ENCODE measurements at regions not wholly inside any gene's neighbourhood (a gene's known extent, or its start where the extent isn't known, plus 50 kb on each side); places are given as distances from the start of the nearest gene placed in this dataset.

GRCh38 chr4:14790494-14790893 is 211.8 kb upstream of the CPEB2 start:
- no peak overlapping the region for H3K4me3 ChIP-seq (ENCODE audit: low read depth in 1 of 3, low read length in 3 of 3)
- H3K9me3 ChIP-seq (ENCODE audit: control insufficient read depth in 4 of 4, low read length in 3 of 4) = peaks cover 0 to 4% (median 0%) of the 10 kb centered on the region in 4 donors
- no peaks in the 10 kb centered on the region for H3K36me3 ChIP-seq (ENCODE audit: control insufficient read depth in 4 of 4, insufficient read depth in 3 of 4, low read depth in 1 of 4, low read length in 3 of 4)
- H3K9ac ChIP-seq (ENCODE audit: low read depth in 1 of 2, low read length in 2 of 2) = no peak overlapping the region
- H3K4me1 ChIP-seq (ENCODE audit: control insufficient read depth in 4 of 4, insufficient read depth in 4 of 4, low read length in 3 of 4) = no peaks in the 10 kb centered on the region
- H3K27ac ChIP-seq (ENCODE audit: low read depth in 1 of 2, low read length in 2 of 2) = no peak overlapping the region
- no peak for TF ChIP-seq EGR1 (IDR thresholded peaks at IDR 0.05; ENCODE audit: low read depth in 2 of 2)
- no peak for TF ChIP-seq TAF1 (conservative IDR thresholded peaks at IDR 0.05)
- no peak for TF ChIP-seq GABPA (IDR thresholded peaks at IDR 0.05 in 1 of 2, conservative IDR thresholded peaks at IDR 0.05 in 1 of 2)
- no peak for TF ChIP-seq REST (IDR thresholded peaks at IDR 0.05)
- TF ChIP-seq ZBTB33 (IDR thresholded peaks at IDR 0.05) = no peak
- TF ChIP-seq FOXA1 (IDR thresholded peaks at IDR 0.05) = no peak
- no peak for TF ChIP-seq CTCF (IDR thresholded peaks at IDR 0.05; ENCODE audit: low read depth, low read length, missing input control)
- TF ChIP-seq HNF4A (conservative IDR thresholded peaks at IDR 0.05) = no peak
- TF ChIP-seq SP1 (IDR thresholded peaks at IDR 0.05) = no peak
- H3K27me3 ChIP-seq (ENCODE audit: control insufficient read depth in 4 of 4, insufficient read depth in 4 of 4, low read length in 3 of 4) = no peaks in the 10 kb centered on the region
- no peak for DNase-seq (ENCODE audit: low spot score)

GRCh38 chr4:14792702-14793227 is 209.5 kb upstream of the CPEB2 start:
- H3K4me3 ChIP-seq (ENCODE audit: low read depth in 1 of 3, low read length in 3 of 3) = no peak overlapping the region
- TF ChIP-seq RXRA (IDR thresholded peaks at IDR 0.05) (no peak), ZBTB33 (IDR thresholded peaks at IDR 0.05) (no peak), MAX (IDR thresholded peaks at IDR 0.05) (no peak), SP1 (IDR thresholded peaks at IDR 0.05) (no peak), TAF1 (conservative IDR thresholded peaks at IDR 0.05) (no peak), GABPA (IDR thresholded peaks at IDR 0.05 in 1 of 2, conservative IDR thresholded peaks at IDR 0.05 in 1 of 2) (no peak), EGR1 (IDR thresholded peaks at IDR 0.05; ENCODE audit: low read depth in 2 of 2) (no peak), FOXA2 (IDR thresholded peaks at IDR 0.05) (no peak), NR2F2 (IDR thresholded peaks at IDR 0.05) (no peak), RAD21 (IDR thresholded peaks at IDR 0.05) (no peak), HNF4G (IDR thresholded peaks at IDR 0.05) (no peak)
- H3K4me1 ChIP-seq (ENCODE audit: control insufficient read depth in 4 of 4, insufficient read depth in 4 of 4, low read length in 3 of 4) = no peaks in the 10 kb centered on the region
- no peak overlapping the region for H3K9ac ChIP-seq (ENCODE audit: low read depth in 1 of 2, low read length in 2 of 2)
- no peak for DNase-seq (ENCODE audit: low spot score)
- no peaks in the 10 kb centered on the region for H3K27me3 ChIP-seq (ENCODE audit: control insufficient read depth in 4 of 4, insufficient read depth in 4 of 4, low read length in 3 of 4)
- no peak overlapping the region for H3K27ac ChIP-seq (ENCODE audit: low read depth in 1 of 2, low read length in 2 of 2)
- H3K9me3 ChIP-seq (ENCODE audit: control insufficient read depth in 4 of 4, low read length in 3 of 4) = peaks cover 0 to 4% (median 0%) of the 10 kb centered on the region in 4 donors
- no peaks in the 10 kb centered on the region for H3K36me3 ChIP-seq (ENCODE audit: control insufficient read depth in 4 of 4, insufficient read depth in 3 of 4, low read depth in 1 of 4, low read length in 3 of 4)

Data from liver (tissue), 7 donors.